Gastroesophageal sphincter (tissue), 3 donors: ENCODE measurements at regions not wholly inside any gene's neighbourhood (a gene's known extent, or its start where the extent isn't known, plus 50 kb on each side); places are given as distances from the start of the nearest gene placed in this dataset.

Experiments
- POLR2A ChIP-seq, 2 donors: fragments of 450-650 bp; IDR thresholded peaks; one replicate each; pipeline ENCODE4 v1.6.1; 2017; ENCODE audit warnings: antibody characterized with exemption in 2 of 2, mild to moderate bottlenecking in 2 of 2, moderate library complexity in 1 of 2
- POLR2AphosphoS5 ChIP-seq: sonication (generic); formaldehyde crosslinking; IDR thresholded peaks from one replicate; pipeline ENCODE4 v1.6.1; 2017; ENCODE audit warnings: antibody characterized with exemption
- TF ChIP-seq, protein P1 (sequence below), 4 experiments: fragments of 200-600 bp in 2 of 4; fragments of 450-650 bp in 2 of 4; sonication (generic) in 1 of 4; IDR thresholded peaks; one replicate each; pipeline ENCODE4 v1.5.1; 2017 to 2019; ENCODE audit warnings: antibody characterized with exemption in 4 of 4, mild to moderate bottlenecking in 2 of 4, moderate library complexity in 2 of 4

DNA sequence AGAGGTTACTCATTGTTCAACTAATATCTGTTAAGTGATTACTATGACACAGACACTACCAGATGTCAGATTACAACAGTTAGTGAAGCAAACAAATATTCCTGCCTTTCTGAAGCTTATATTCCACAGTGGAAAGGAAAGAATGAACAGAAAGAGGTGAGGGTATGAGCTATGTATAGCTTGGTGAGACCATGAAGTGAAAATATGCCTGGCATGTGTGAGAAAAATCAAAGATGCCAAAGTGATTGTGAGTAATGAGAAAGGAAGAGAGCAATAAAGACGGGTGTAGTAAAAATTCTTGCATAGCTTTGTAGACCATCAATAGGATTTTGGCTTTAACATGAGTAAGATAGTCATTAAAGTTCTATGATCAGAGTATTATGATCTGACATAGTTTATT lies 734.5 kb upstream of the NUDT12 start:
- TF ChIP-seq, protein P1, sequence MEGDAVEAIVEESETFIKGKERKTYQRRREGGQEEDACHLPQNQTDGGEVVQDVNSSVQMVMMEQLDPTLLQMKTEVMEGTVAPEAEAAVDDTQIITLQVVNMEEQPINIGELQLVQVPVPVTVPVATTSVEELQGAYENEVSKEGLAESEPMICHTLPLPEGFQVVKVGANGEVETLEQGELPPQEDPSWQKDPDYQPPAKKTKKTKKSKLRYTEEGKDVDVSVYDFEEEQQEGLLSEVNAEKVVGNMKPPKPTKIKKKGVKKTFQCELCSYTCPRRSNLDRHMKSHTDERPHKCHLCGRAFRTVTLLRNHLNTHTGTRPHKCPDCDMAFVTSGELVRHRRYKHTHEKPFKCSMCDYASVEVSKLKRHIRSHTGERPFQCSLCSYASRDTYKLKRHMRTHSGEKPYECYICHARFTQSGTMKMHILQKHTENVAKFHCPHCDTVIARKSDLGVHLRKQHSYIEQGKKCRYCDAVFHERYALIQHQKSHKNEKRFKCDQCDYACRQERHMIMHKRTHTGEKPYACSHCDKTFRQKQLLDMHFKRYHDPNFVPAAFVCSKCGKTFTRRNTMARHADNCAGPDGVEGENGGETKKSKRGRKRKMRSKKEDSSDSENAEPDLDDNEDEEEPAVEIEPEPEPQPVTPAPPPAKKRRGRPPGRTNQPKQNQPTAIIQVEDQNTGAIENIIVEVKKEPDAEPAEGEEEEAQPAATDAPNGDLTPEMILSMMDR (IDR thresholded peaks at IDR 0.05): no peak
- TF ChIP-seq POLR2A (IDR thresholded peaks at IDR 0.05) (no peak), POLR2AphosphoS5 (no peak)
